ENCODE measurements at regions not wholly inside any gene's neighbourhood (a gene's known extent, or its start where the extent isn't known, plus 50 kb on each side); places are given as distances from the start of the nearest gene placed in this dataset.

DNA sequence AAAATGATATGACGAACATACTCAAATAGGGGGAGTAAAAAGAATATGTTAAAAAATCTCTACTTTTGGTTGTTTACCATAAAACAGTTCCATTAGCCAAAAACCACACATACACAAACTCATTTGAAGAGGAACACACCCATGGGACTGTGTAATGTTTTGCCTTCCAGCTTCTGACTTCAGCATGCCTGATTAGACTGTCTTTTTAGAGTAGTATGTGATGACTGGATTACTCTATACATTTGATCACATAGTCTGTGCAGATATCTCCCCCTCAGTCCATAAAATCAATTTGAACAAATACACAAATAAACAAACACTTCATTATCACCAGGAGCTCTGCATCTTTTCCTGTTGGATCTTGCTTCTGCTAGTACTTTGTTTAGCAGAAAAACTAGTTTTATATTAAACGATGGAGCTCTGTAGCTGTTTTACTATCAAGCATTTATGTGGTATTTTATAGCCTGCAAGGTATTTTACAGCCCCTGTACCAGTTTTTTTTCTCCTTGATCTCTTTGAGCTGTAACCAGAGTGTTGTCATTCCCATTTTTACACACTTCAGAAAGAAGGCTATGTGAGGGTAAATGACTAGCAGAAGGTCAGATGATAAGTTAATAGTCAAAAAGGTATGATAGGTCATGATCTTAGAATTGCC lies 866.5 kb upstream of the MAP3K7 start:
- no peaks in the 10 kb centered on the region for H3K36me3 ChIP-seq (ENCODE audit: control insufficient read depth, insufficient read depth, low read length)
- H3K9ac ChIP-seq (ENCODE audit: low read length) = no peak overlapping the region
- H3K4me3 ChIP-seq (ENCODE audit: low read length) = no peak overlapping the region
- H3K4me1 ChIP-seq (ENCODE audit: control insufficient read depth, insufficient read depth, low read length) = no peaks in the 10 kb centered on the region
- H3K27ac ChIP-seq (ENCODE audit: low read depth, low read length) = no peak overlapping the region
- H3K27me3 ChIP-seq (ENCODE audit: control insufficient read depth, insufficient read depth, low read length) = no peaks in the 10 kb centered on the region

DNA sequence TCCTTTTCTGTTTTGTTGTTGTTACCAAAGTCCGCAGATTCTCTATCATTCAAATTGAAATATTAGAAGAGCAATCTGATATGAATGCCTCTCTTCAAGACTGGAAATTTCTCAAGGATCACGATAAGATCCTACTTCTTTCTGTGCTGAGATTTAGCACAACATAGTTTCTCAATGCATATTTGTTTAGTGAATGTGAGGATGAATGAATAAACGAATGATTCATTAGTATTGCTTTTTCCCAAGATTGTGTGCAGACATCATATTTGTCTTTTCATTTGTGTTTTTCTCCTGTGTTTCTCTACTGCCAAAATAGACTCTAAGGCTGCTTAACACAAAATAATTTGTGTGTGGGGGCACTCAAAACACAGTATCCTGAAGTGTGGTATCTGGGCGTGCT lies 862.7 kb upstream of the MAP3K7 start:
- Histone ChIP-seq H3K4me1 (ENCODE audit: control insufficient read depth, insufficient read depth, low read length) (no peaks in the 10 kb centered on the region), H3K27me3 (ENCODE audit: control insufficient read depth, insufficient read depth, low read length) (no peaks in the 10 kb centered on the region), H3K36me3 (ENCODE audit: control insufficient read depth, insufficient read depth, low read length) (no peaks in the 10 kb centered on the region), H3K9ac (ENCODE audit: low read length) (no peak overlapping the region), H3K27ac (ENCODE audit: low read depth, low read length) (no peak overlapping the region), H3K4me3 (ENCODE audit: low read length) (no peak overlapping the region)

DNA sequence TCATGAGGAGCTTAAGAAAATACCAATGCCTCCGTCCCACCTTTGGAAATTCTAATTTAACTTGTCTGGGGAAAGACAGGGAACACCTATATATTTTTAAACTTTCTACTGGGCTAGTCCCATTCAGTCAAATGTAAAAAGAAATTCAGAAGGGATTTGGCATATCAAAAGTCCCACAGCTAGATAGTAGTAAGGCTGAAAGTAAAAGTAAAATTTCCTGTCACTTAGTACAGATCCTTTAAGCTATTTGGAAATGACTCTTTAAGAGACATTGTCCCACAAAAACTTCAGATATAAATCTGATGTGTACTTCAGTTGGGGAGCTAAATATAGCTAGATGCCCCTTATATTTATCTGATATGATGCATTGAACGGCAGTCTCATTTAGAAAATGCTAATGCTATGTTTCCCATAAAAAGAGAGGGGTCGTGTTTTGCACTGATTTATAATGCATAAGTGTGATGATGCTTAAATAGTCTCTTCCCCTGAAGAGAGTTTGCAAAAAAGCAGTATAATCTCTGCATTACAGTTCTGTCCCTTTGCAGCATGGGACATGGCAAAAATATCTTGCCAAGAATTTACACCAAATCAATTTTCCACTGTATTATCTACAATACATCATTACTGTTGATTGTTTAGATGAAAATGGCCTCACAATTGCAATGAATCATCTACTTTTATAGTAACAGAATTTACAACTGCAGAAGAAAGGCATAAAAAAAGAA lies 860.8 kb upstream of the MAP3K7 start:
- no peaks in the 10 kb centered on the region for H3K4me1 ChIP-seq (ENCODE audit: control insufficient read depth, insufficient read depth, low read length)
- no peak overlapping the region for H3K9ac ChIP-seq (ENCODE audit: low read length)
- H3K36me3 ChIP-seq (ENCODE audit: control insufficient read depth, insufficient read depth, low read length) = no peaks in the 10 kb centered on the region
- no peak overlapping the region for H3K27ac ChIP-seq (ENCODE audit: low read depth, low read length)
- no peaks in the 10 kb centered on the region for H3K27me3 ChIP-seq (ENCODE audit: control insufficient read depth, insufficient read depth, low read length)
- H3K4me3 ChIP-seq (ENCODE audit: low read length) = no peak overlapping the region

GRCh38 chr6:91447081-91447480 lies 860.2 kb upstream of the MAP3K7 start:
- H3K36me3 ChIP-seq (ENCODE audit: control insufficient read depth, insufficient read depth, low read length) = no peaks in the 10 kb centered on the region
- no peaks in the 10 kb centered on the region for H3K4me1 ChIP-seq (ENCODE audit: control insufficient read depth, insufficient read depth, low read length)
- H3K9ac ChIP-seq (ENCODE audit: low read length) = no peak overlapping the region
- H3K27ac ChIP-seq (ENCODE audit: low read depth, low read length) = no peak overlapping the region
- H3K4me3 ChIP-seq (ENCODE audit: low read length) = no peak overlapping the region
- H3K27me3 ChIP-seq (ENCODE audit: control insufficient read depth, insufficient read depth, low read length) = no peaks in the 10 kb centered on the region

DNA sequence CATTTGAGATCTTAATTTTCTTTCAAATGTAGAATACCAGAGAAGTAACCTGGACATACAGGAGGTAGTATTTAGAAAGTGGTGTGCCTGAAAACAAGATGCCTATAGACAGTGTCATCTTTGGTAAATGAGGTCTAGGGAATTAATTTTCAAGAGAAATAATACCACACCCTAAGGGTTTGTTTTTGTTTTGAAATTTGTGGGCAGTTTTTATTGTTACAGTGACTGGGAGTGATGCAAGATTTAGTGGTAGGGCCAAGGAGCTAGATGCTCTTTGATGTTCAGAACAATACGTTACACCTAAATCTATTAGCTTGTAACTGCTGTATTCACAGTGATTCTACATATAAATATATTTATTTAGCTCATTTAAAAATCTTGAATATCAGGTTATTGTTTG lies 856.5 kb upstream of the MAP3K7 start:
- Histone ChIP-seq H3K36me3 (ENCODE audit: control insufficient read depth, insufficient read depth, low read length) (no peaks in the 10 kb centered on the region), H3K4me3 (ENCODE audit: low read length) (no peak overlapping the region), H3K4me1 (ENCODE audit: control insufficient read depth, insufficient read depth, low read length) (no peaks in the 10 kb centered on the region), H3K9ac (ENCODE audit: low read length) (no peak overlapping the region), H3K27ac (ENCODE audit: low read depth, low read length) (no peak overlapping the region), H3K27me3 (ENCODE audit: control insufficient read depth, insufficient read depth, low read length) (no peaks in the 10 kb centered on the region)

GRCh38 chr6:91442342-91442741 lies 855.5 kb upstream of the MAP3K7 start:
- Histone ChIP-seq H3K4me3 (ENCODE audit: low read length) (no peak overlapping the region), H3K4me1 (ENCODE audit: control insufficient read depth, insufficient read depth, low read length) (no peaks in the 10 kb centered on the region), H3K36me3 (ENCODE audit: control insufficient read depth, insufficient read depth, low read length) (no peaks in the 10 kb centered on the region), H3K27ac (ENCODE audit: low read depth, low read length) (no peak overlapping the region), H3K9ac (ENCODE audit: low read length) (no peak overlapping the region), H3K27me3 (ENCODE audit: control insufficient read depth, insufficient read depth, low read length) (no peaks in the 10 kb centered on the region)

DNA sequence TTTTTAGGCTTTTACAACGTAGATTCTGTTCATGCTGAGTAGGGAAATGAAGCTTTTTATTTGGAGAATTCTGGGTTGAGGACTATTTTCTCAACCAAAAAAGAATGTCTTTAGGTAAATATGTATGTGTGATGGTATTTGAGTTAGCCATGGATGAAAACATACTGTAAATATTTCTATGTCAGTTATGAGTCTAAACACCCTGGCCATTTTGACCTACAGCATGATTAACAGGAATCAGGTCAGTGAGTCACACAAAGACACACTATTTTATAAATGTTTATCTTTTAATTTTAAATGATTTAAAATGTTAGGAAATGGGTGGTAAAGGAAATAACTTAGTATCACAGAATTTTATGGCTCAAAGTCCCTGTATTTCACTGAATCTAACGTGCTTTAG lies 851.7 kb upstream of the MAP3K7 start:
- no peak overlapping the region for H3K4me3 ChIP-seq (ENCODE audit: low read length)
- no peak overlapping the region for H3K27ac ChIP-seq (ENCODE audit: low read depth, low read length)
- no peak overlapping the region for H3K9ac ChIP-seq (ENCODE audit: low read length)
- H3K27me3 ChIP-seq (ENCODE audit: control insufficient read depth, insufficient read depth, low read length) = no peaks in the 10 kb centered on the region
- H3K4me1 ChIP-seq (ENCODE audit: control insufficient read depth, insufficient read depth, low read length) = no peaks in the 10 kb centered on the region
- no peaks in the 10 kb centered on the region for H3K36me3 ChIP-seq (ENCODE audit: control insufficient read depth, insufficient read depth, low read length)

GRCh38 chr6:91437315-91437729 lies 850.5 kb upstream of the MAP3K7 start:
- Histone ChIP-seq H3K9ac (ENCODE audit: low read length) (no peak overlapping the region), H3K27me3 (ENCODE audit: control insufficient read depth, insufficient read depth, low read length) (no peaks in the 10 kb centered on the region), H3K36me3 (ENCODE audit: control insufficient read depth, insufficient read depth, low read length) (no peaks in the 10 kb centered on the region), H3K4me1 (ENCODE audit: control insufficient read depth, insufficient read depth, low read length) (no peaks in the 10 kb centered on the region), H3K4me3 (ENCODE audit: low read length) (no peak overlapping the region), H3K27ac (ENCODE audit: low read depth, low read length) (no peak overlapping the region)

DNA sequence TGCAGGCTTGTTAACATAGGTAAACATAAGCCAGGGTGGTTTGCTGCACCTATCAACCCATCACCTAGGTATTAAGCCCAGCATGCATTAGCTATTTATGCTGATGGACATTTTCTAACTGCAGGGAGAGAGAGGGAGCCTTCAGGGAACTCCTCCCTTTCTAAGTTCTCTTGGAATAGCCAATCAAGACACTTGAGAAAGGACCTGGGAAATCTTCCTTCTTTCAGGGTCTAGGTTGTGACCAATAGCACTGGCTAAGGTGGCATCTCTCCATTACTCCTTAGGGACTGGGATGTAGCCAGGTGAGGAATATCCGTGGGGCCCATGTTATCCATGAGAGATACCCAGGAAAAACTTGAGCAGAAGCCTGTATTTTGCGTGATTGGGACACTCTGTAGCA lies 849.6 kb upstream of the MAP3K7 start:
- Histone ChIP-seq H3K36me3 (ENCODE audit: control insufficient read depth, insufficient read depth, low read length) (no peaks in the 10 kb centered on the region), H3K4me3 (ENCODE audit: low read length) (no peak overlapping the region), H3K9ac (ENCODE audit: low read length) (no peak overlapping the region)

DNA sequence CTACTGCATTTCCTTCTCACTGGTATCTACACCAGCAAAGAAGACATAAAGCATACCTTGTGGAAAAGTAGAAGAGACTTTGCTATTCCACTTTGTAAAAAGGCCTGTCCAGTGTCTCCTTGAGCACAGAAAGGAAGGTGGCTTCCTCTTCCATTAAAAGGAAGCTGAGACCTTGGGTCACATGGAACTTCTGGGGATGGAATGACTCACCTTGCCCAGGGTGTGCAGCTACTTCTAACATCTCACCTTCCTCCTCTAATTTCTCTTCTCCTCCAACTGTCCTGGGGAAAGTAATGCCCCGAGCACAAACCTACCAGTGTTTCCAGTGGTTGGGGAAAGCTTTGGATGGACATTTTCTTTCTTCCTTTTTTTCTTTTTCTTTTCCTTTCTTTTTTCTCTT lies 848.8 kb upstream of the MAP3K7 start:
- no peak overlapping the region for H3K9ac ChIP-seq (ENCODE audit: low read length)
- no peaks in the 10 kb centered on the region for H3K4me1 ChIP-seq (ENCODE audit: control insufficient read depth, insufficient read depth, low read length)
- no peaks in the 10 kb centered on the region for H3K27me3 ChIP-seq (ENCODE audit: control insufficient read depth, insufficient read depth, low read length)
- no peak overlapping the region for H3K4me3 ChIP-seq (ENCODE audit: low read length)
- no peaks in the 10 kb centered on the region for H3K36me3 ChIP-seq (ENCODE audit: control insufficient read depth, insufficient read depth, low read length)
- H3K27ac ChIP-seq (ENCODE audit: low read depth, low read length) = no peak overlapping the region

More for the DNA sequence above, 849.6 kb upstream of the MAP3K7 start:
- Histone ChIP-seq H3K27me3 (ENCODE audit: control insufficient read depth, insufficient read depth, low read length) (no peaks in the 10 kb centered on the region), H3K4me1 (ENCODE audit: control insufficient read depth, insufficient read depth, low read length) (no peaks in the 10 kb centered on the region), H3K27ac (ENCODE audit: low read depth, low read length) (no peak overlapping the region)

GRCh38 chr6:91434576-91434975 lies 847.7 kb upstream of the MAP3K7 start:
- no peaks in the 10 kb centered on the region for H3K4me1 ChIP-seq (ENCODE audit: control insufficient read depth, insufficient read depth, low read length)
- no peak overlapping the region for H3K4me3 ChIP-seq (ENCODE audit: low read length)
- H3K27me3 ChIP-seq (ENCODE audit: control insufficient read depth, insufficient read depth, low read length) = no peaks in the 10 kb centered on the region
- H3K36me3 ChIP-seq (ENCODE audit: control insufficient read depth, insufficient read depth, low read length) = no peaks in the 10 kb centered on the region
- no peak overlapping the region for H3K27ac ChIP-seq (ENCODE audit: low read depth, low read length)
- no peak overlapping the region for H3K9ac ChIP-seq (ENCODE audit: low read length)

GRCh38 chr6:91433660-91434534 lies 847.0 kb upstream of the MAP3K7 start:
- H3K4me3 ChIP-seq (ENCODE audit: low read length) = no peak overlapping the region
- no peak overlapping the region for H3K27ac ChIP-seq (ENCODE audit: low read depth, low read length)
- no peak overlapping the region for H3K9ac ChIP-seq (ENCODE audit: low read length)
- no peaks in the 10 kb centered on the region for H3K27me3 ChIP-seq (ENCODE audit: control insufficient read depth, insufficient read depth, low read length)
- no peaks in the 10 kb centered on the region for H3K36me3 ChIP-seq (ENCODE audit: control insufficient read depth, insufficient read depth, low read length)
- H3K4me1 ChIP-seq (ENCODE audit: control insufficient read depth, insufficient read depth, low read length) = no peaks in the 10 kb centered on the region

Measured in rectal smooth muscle tissue (tissue), 1 donor.